Activated naive CD4-positive, alpha-beta T cell treated with anti-CD3 and anti-CD28 coated beads, Interleukin-2, amount 10 ng/mL, durations not matched to agents 7 days and 5 days (primary cell): ENCODE measurements at regions not wholly inside any gene's neighbourhood (a gene's known extent, or its start where the extent isn't known, plus 50 kb on each side); places are given as distances from the start of the nearest gene placed in this dataset.
"Not testable (repeated sequence)": the region's sequence is repeated elsewhere in the genome, so short reads cannot be mapped to it uniquely, and the experiment has no call there.

ENCODE experiments used
- CTCF ChIA-PET: fragments of 350-600 bp; sonication (Branson Sonifier 250); formaldehyde crosslinking; loops from one replicate; lab custom pipeline; 2021; ENCODE audit warnings: antibody characterized with exemption; lab: Charles Lee
- DNase-seq: peaks from one replicate; pipeline ENCODE4 v3.0.0-alpha.2; 2020
- H3K27ac Mint-ChIP-seq: one replicate; pipeline ENCODE4 v1.8.0; 2021; ENCODE audit warnings: mild to moderate bottlenecking, moderate library complexity, mixed read lengths
- H3K27me3 Mint-ChIP-seq: one replicate; pipeline ENCODE4 v1.8.0; 2021; ENCODE audit warnings: mild to moderate bottlenecking, mixed read lengths
- H3K36me3 Mint-ChIP-seq: one replicate; pipeline ENCODE4 v1.8.0; 2021; ENCODE audit warnings: mixed read lengths
- H3K4me1 Mint-ChIP-seq: one replicate; pipeline ENCODE4 v1.8.0; 2021; ENCODE audit warnings: mixed read lengths
- H3K4me3 Mint-ChIP-seq: one replicate; pipeline ENCODE4 v1.8.0; 2021; ENCODE audit warnings: mild to moderate bottlenecking, moderate library complexity, mixed read lengths
- H3K9me3 Mint-ChIP-seq: one replicate; pipeline ENCODE4 v1.8.0; 2021; ENCODE audit warnings: mixed read lengths

DNA sequence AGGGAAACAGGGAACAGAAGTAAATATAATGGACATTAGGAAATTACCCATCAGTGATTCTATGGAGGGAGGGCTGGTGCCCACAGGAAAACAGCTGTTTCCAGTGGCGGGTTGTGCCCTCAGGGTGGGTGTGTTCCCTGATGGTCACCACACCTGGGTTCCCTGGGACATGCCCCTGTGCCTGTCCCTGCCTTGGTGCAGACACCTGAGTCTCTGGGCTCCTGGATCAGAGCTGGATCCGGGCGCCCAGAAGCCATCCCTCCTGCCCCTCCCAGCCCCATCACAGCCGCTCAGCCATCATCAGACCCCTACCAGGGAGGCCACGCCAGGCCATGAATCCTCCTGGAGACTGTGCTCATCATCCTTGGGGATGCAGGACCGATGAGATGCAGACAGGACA is 307.2 kb upstream of the SFSWAP start:
- no peak for DNase-seq
- H3K4me3 Mint-ChIP-seq = no peak overlapping the region
- no peaks in the 10 kb centered on the region for H3K27me3 Mint-ChIP-seq
- H3K9me3 Mint-ChIP-seq = peaks cover 6% of the 10 kb centered on the region
- no peaks in the 10 kb centered on the region for H3K4me1 Mint-ChIP-seq
- CTCF ChIA-PET = no interaction called here
- H3K27ac Mint-ChIP-seq = no peak overlapping the region
- no peaks in the 10 kb centered on the region for H3K36me3 Mint-ChIP-seq

DNA sequence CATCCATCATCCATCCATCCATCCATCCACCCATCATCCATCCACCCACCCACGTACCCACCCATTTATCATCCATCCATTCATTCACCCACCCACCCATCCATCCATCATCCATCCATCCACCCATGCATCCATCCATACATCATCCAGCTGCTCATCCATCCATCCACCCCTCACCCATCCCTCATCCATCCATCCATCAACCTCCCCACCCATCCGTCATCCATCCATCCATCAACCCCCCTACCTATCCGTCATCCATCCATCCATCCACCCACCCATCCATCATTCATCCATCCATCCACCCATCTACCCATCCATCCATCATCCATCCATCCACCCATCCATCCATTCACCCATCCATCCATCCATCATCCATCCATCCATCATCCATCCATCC is 306.2 kb upstream of the SFSWAP start:
- Mint-ChIP-seq H3K27ac (no peak overlapping the region), H3K4me3 (no peak overlapping the region), H3K36me3 (no peaks in the 10 kb centered on the region), H3K9me3 (peaks cover 2% of the 10 kb centered on the region), H3K4me1 (no peaks in the 10 kb centered on the region), H3K27me3 (no peaks in the 10 kb centered on the region)
- CTCF ChIA-PET = no interaction called here
- DNase-seq = no peak

DNA sequence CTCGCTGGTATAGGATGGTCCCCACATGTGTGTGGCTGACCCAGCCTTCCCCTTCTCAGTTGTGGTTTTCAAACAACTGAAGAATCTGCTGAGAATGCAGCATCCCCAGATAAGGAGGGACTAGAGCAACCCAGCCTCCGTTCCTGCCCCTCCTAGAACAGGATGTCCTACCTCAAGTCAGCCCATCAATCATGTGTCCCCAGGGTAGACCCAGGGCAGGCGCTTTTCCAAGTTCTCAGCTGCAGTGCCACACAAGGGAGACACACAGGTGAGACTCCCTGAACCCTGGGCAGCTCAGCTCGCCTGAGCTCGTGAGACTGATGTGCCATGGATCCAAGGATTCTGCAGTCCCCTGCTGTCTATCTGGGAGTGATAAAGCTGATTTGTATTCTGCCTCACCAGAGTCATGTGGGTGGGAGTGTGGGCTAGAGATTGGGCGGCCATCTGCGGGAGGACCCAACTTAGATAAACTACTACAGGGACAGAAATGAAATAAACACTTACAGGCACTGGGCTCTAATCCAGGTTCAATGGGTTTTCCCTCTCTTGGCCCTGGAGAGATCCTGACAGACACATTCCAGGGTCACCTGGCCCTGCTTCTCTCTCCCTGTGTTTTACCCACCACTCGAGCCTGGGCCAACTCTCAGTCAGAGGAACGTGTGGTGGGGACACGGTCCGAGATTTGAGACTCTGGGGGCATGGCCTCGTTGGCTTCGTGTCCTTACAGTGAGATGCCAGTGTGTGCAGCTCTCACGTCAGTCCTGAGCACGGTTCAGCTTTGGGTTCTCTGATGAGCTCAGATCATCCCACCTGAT is 303.5 kb upstream of the SFSWAP start:
- CTCF ChIA-PET = no interaction called here
- H3K9me3 Mint-ChIP-seq = peaks cover 2% of the 10 kb centered on the region
- no peak overlapping the region for H3K27ac Mint-ChIP-seq
- H3K36me3 Mint-ChIP-seq = no peaks in the 10 kb centered on the region
- no peaks in the 10 kb centered on the region for H3K4me1 Mint-ChIP-seq
- no peak for DNase-seq
- H3K27me3 Mint-ChIP-seq = no peaks in the 10 kb centered on the region
- H3K4me3 Mint-ChIP-seq = no peak overlapping the region

DNA sequence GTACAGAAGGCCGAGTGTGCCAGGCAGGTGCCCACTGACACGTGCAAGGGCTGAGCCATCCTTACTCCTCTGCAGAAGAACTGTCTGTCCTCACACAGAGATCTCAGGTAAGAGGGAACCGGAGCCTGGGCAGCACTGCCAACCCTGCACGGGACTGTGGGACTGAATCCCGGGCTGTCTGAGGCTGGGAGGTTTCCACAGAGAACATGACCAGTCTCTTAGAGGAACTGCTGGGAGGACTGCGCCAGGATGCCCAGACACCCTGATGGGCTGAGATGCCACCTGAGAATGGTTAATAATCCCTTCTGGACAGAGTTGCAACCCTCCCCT is 302.9 kb upstream of the SFSWAP start:
- CTCF ChIA-PET = no interaction called here
- no peak for DNase-seq
- H3K9me3 Mint-ChIP-seq = no peaks in the 10 kb centered on the region
- H3K4me3 Mint-ChIP-seq = no peak overlapping the region
- no peaks in the 10 kb centered on the region for H3K27me3 Mint-ChIP-seq
- H3K27ac Mint-ChIP-seq = no peak overlapping the region
- no peaks in the 10 kb centered on the region for H3K4me1 Mint-ChIP-seq
- no peaks in the 10 kb centered on the region for H3K36me3 Mint-ChIP-seq

DNA sequence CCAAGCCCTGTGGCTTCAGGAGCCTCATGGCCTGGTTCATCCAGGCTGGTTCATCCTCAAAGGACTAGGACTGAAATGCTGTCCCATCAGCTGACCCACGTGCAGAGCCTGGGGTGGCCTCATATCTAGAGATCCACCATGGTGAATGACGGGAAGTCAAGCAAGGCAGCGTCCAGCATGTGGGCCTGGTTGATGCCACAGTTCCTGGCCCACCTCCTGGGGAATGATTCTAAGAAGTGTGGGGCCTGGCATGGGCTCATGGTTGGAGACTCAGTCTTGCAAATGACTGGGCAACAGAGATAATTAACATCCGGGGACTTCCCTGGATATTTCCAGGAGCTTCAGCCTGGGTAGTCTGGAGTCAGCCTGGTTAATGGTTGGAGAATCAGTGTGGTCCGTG is 302.4 kb upstream of the SFSWAP start:
- no peaks in the 10 kb centered on the region for H3K4me1 Mint-ChIP-seq

DNA sequence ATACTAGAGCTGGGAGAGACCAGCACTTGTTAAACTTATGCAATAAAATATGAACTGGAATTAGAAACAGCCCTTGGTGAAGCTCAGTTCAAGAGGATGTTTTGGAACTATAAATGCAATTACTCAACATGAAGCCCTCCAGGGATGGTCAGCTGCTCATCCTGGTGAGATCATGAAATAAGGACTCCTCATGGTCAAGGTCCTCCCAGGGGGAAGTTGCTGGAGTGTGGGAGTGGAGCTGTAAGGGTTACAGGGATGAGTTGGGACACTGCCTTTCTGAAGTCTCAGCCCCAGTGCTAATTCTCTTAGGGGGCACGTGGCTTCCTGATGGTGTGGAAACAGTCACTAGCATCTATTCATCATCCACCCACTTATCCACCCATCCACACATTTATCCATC is 301.7 kb upstream of the SFSWAP start:
- Mint-ChIP-seq H3K4me3 (no peak overlapping the region), H3K27ac (no peak overlapping the region), H3K9me3 (no peaks in the 10 kb centered on the region), H3K4me1 (no peaks in the 10 kb centered on the region), H3K36me3 (no peaks in the 10 kb centered on the region), H3K27me3 (no peaks in the 10 kb centered on the region)
- CTCF ChIA-PET = no interaction called here
- no peak for DNase-seq

More for the DNA sequence above, 302.4 kb upstream of the SFSWAP start:
- DNase-seq = no peak
- CTCF ChIA-PET = no interaction called here
- Mint-ChIP-seq H3K27ac (no peak overlapping the region), H3K9me3 (no peaks in the 10 kb centered on the region), H3K4me3 (no peak overlapping the region), H3K27me3 (no peaks in the 10 kb centered on the region), H3K36me3 (no peaks in the 10 kb centered on the region)

DNA sequence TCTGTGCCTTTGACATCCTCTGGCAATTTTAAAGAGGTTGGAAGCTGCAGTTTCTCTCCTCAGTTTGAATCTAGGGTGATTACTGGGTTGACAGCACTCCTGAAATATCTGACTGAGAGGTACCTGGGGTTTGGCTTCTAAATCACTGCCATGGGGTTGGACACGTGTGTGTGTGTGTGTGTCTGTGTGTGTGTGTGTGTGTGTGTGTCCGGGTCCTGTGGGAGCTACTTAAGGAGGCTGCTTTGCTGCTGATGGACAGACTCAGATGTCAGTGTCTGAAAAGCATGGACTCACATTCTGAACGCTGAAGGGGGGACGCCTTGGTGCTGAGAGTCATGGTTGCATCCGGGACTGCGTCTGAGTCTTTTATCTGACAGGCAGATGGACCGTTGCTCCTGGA is 299.1 kb upstream of the SFSWAP start:
- DNase-seq, H3K27ac Mint-ChIP-seq, H3K9me3 Mint-ChIP-seq, H3K4me1 Mint-ChIP-seq, H3K4me3 Mint-ChIP-seq, H3K36me3 Mint-ChIP-seq, CTCF ChIA-PET, H3K27me3 Mint-ChIP-seq: not testable (repeated sequence)

DNA sequence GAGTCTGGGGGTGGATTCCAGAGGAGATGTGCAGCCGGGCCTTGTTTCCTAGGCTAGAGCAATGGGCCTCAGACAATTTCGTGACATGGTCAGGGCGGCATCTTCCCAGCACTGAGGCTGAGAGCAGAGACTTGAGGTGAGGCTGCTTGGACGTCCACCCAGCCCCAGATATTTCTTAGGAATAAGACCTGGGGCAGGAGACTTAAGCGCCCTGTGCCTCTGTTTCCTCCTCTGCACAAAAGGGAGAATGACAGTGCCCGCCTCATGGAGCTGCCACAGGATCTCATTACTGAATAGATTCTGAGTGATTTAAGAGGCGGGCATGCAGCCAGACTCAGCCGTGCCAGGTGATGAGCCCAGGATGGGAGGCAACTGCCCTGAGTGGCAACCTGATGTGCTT is 297.9 kb upstream of the SFSWAP start:
- Mint-ChIP-seq H3K9me3 (no peaks in the 10 kb centered on the region), H3K27ac (no peak overlapping the region), H3K4me1 (no peaks in the 10 kb centered on the region), H3K36me3 (no peaks in the 10 kb centered on the region), H3K4me3 (no peak overlapping the region), H3K27me3 (no peaks in the 10 kb centered on the region)
- CTCF ChIA-PET = no interaction called here
- DNase-seq = no peak

DNA sequence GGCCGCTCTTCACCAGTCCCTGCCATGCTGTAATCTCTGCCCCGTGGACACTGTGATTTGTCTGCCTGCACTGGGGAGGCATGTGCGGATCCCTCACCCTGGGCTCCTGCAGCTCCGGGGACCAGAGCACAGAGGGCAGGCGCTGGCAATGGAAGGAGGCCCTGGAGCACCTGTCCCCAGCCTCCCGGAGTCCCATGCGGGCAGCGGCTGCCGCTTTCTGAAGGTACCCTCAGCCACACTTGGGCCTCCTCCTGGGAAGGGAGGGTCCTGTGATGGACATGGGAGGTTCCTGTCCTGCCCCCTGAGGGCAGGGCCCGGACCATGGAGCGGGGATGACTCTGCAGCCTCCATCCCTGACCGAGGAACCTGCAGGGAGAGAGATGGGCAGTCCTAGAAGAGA is 297.4 kb upstream of the SFSWAP start:
- H3K9me3 Mint-ChIP-seq = no peaks in the 10 kb centered on the region
- H3K36me3 Mint-ChIP-seq = no peaks in the 10 kb centered on the region
- no peaks in the 10 kb centered on the region for H3K4me1 Mint-ChIP-seq
- CTCF ChIA-PET = no interaction called here
- no peak for DNase-seq
- no peaks in the 10 kb centered on the region for H3K27me3 Mint-ChIP-seq
- H3K27ac Mint-ChIP-seq = no peak overlapping the region
- no peak overlapping the region for H3K4me3 Mint-ChIP-seq

DNA sequence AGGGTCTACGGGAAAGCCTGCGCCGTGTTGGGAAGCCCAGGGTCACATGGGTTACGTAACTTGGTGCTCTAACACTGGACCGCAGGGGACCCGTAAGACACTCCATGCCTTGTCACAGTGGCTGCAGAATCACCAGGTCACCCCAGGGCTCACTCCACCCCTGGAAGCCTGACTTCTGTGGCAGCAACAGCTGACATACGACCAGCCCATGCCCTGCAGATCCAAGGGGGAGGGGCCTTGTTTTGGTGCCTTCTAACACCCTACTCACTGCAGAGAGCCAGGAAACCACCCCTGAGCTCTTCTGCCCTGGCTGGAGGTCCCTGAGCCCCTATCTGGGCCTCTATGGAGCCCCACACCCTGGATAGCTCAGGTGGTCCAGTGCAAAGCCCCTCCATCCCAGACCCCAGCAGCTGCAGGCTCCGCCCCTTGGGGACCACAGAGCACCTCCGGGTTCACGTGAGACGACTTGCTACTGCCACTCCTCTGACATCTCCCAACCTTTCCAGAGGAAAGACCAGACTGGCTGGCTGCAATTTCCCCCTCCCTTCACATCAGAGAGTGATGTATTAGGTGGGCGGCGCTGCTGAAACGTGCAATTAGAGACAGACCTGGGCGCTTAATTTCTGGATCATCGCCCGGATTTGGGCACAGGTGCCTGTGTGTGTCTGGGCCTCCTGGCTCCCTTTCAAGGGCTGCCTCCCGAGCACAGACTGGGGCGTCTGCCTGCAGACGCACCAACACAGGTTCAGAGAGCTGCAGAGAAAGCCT is 296.6 kb upstream of the SFSWAP start:
- DNase-seq, CTCF ChIA-PET, H3K27me3 Mint-ChIP-seq, H3K36me3 Mint-ChIP-seq, H3K27ac Mint-ChIP-seq, H3K4me1 Mint-ChIP-seq, H3K9me3 Mint-ChIP-seq, H3K4me3 Mint-ChIP-seq: not testable (repeated sequence)

DNA sequence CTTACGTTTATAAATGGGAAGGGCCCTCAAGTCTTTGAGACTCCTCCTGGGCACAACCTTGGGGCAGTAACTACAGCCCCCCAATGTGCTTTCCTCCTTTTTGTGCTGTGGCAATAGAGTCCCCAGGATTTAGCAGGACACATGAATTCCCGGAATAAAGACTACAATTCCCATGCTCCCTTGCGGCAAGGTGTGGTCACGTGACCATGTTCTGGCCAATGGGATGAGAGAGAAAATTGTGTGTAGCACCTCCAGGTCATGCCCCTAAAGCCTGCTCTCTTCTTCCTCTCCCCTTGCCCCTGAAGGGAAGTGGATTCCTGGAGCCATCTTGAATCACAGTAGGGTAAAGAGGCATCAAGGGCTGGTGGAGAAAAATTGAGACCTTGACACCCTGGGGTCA is 295.1 kb upstream of the SFSWAP start:
- CTCF ChIA-PET = no interaction called here
- H3K4me1 Mint-ChIP-seq = no peaks in the 10 kb centered on the region

DNA sequence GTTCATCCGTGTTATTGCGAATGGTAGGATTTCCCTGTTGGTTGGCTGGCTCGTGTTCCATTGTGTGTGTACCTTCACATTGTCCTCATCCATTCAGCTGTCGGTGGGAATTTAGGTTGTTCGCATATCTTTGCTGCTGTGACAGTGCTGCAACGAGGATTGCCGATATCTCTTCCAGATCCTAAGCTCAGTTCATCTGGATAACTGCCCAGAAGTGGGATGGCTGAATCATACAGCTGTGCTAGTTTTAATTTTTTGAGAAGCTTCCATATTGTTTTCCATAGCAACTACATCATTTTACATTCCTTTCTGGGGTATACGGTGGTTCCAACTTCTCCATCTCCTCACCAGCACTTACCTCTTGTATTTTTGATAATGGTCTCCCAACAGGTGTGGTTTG is 292.8 kb upstream of the SFSWAP start:
- Mint-ChIP-seq H3K27me3 (peaks cover 6% of the 10 kb centered on the region), H3K4me3 (no peak overlapping the region), H3K9me3 (peaks cover 2% of the 10 kb centered on the region), H3K36me3 (no peaks in the 10 kb centered on the region), H3K4me1 (no peaks in the 10 kb centered on the region), H3K27ac (no peak overlapping the region)
- DNase-seq = no peak
- CTCF ChIA-PET = no interaction called here

More for the DNA sequence above, 295.1 kb upstream of the SFSWAP start:
- Mint-ChIP-seq H3K27me3 (no peaks in the 10 kb centered on the region), H3K4me3 (no peak overlapping the region), H3K36me3 (no peaks in the 10 kb centered on the region), H3K9me3 (no peaks in the 10 kb centered on the region), H3K27ac (no peak overlapping the region)
- no peak for DNase-seq

DNA sequence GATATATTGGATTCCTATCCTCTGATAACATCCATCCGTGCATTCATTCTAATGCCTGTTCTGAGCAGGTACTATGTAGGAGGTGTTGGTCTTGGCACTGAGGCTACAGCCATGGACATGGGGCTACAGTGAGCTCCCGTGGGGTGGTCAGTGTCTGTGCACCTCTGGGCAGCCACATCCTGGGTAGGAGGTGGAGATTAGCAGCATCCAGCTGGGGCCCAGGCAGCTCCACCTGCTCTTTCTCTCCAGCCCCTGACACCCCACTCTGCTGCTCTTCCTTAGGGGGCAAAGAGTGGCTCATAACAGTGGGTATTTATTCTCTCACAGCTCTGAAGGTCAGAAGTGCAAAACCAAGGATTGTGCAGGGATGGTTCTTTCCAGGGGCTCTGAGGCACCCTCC is 292.0 kb upstream of the SFSWAP start:
- no peak overlapping the region for H3K27ac Mint-ChIP-seq
- CTCF ChIA-PET = no interaction called here

DNA sequence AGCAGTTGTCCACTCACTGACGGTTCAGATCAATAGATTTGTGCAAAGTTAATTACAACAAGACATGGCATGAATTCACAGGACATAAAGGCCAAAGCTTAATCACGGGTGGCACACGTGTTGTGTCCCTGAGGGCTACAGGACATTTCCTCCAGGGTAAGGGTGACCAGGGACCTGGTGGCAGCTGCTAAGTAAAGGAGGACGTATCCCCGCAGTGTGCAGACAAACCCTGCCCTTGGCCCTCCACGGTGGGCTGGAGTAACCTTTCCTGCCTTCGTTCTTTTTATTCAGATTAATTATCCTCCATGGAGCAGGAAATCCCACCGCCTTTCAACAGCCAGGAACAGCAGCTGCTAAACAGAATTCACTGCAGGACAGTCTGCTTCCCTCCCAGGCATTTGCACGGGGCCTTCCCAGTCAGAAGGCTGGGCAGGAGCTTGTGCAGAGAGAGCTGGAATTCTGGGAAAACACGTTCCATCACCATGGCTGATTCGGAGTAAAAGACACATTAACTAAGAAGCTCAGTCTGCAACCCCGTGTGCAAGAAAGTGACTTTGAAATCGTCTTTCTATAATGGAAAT is 289.9 kb upstream of the SFSWAP start:
- Mint-ChIP-seq H3K4me1 (no peaks in the 10 kb centered on the region), H3K27me3 (peaks cover 21% of the 10 kb centered on the region), H3K4me3 (no peak overlapping the region), H3K27ac (no peak overlapping the region), H3K36me3 (no peaks in the 10 kb centered on the region), H3K9me3 (peaks cover 19% of the 10 kb centered on the region)
- CTCF ChIA-PET = no interaction called here
- DNase-seq = no peak

More for the DNA sequence above, 292.0 kb upstream of the SFSWAP start:
- Mint-ChIP-seq H3K9me3 (peaks cover 7% of the 10 kb centered on the region), H3K4me3 (no peak overlapping the region), H3K4me1 (no peaks in the 10 kb centered on the region), H3K36me3 (no peaks in the 10 kb centered on the region), H3K27me3 (peaks cover 13% of the 10 kb centered on the region)
- DNase-seq = no peak
